K562 (cell line): ENCODE measurements at regions not wholly inside any gene's neighbourhood (a gene's known extent, or its start where the extent isn't known, plus 50 kb on each side); places are given as distances from the start of the nearest gene placed in this dataset.

Experiments used
- ATAC-seq: fragments of 200-7000 bp; cut with Tn5 transposase; 3 replicates; pipeline ENCODE4 v1.9.1; 2020; ENCODE audit warnings: moderate library complexity
- BruUV-seq: library from RNA; stranded (reverse); fragments of 400-500 nt; replicated peaks from 2 replicates; lab custom pipeline; 2021; lab: Mats Ljungman, UMichigan
- CTCF ChIA-PET: fragments of 300-600 bp; formaldehyde crosslinking; extraction: SDS; loops from one replicate; lab custom pipeline; 2021; ENCODE audit warnings: low intra/inter-chr PET ratio; lab: Yijun Ruan, JAX
- POLR2A ChIA-PET: fragments of 300-600, 350-650 bp; sonication (Branson Sonifier 250); formaldehyde crosslinking; extraction: SDS; loops from one replicate; lab custom pipeline; 2021; ENCODE audit warnings: antibody characterized with exemption, inconsistent platforms; lab: Yijun Ruan, JAX
- DNase-seq, 4 experiments: peaks; one replicate each; pipeline versions ENCODE4 v3.0.0 to v3.0.0-alpha.2; 2011 to 2018; ENCODE audit warnings: low spot score in 3 of 4, mixed read lengths in 3 of 4; ENCODE audit errors: extremely low read depth in 1 of 4
- FAIRE-seq: peaks from 2 replicates; lab custom pipeline; 2011; peaks lifted over from hg19 to GRCh38; lab: Jason Lieb, UNC
- H2AFZ ChIP-seq: 2 replicates; pipeline ENCODE4 v1.6.0; 2011; ENCODE audit warnings: low read depth, low read length, control low read depth, inconsistent platforms
- H3K27ac ChIP-seq: fragments of 200-600 bp; 3 replicates; pipeline ENCODE4 v1.8.0; 2011; ENCODE audit warnings: low read depth, mild to moderate bottlenecking, control low read depth, inconsistent platforms, low read length, moderate library complexity, mixed read lengths; ENCODE audit errors: extremely low read depth
- H3K27me3 ChIP-seq, 2 experiments: fragments of 300-600 bp in 1 of 2; 2 replicates in 1 of 2; 3 replicates in 1 of 2; pipeline versions ENCODE4 v1.6.0 to v1.8.0; 2011; ENCODE audit warnings: inconsistent platforms in 2 of 2, low read length in 2 of 2, mild to moderate bottlenecking in 1 of 2, mixed read lengths in 1 of 2, moderate library complexity in 1 of 2; ENCODE audit not compliant: control insufficient read depth in 2 of 2, insufficient read depth in 2 of 2
- H3K36me3 ChIP-seq: fragments of 300-600 bp; 3 replicates; pipeline ENCODE4 v1.8.0; 2011; ENCODE audit warnings: mild to moderate bottlenecking, low read length, inconsistent platforms; ENCODE audit not compliant: control insufficient read depth, insufficient read depth
- H3K4me1 ChIP-seq, 2 experiments: fragments of 200-600 bp in 1 of 2; replicated peaks in 1 of 2; 2 replicates in 1 of 2; 3 replicates in 1 of 2; pipeline versions ENCODE4 v1.5.1 to v1.8.0; 2011; ENCODE audit warnings: inconsistent platforms in 2 of 2, low read length in 2 of 2, mild to moderate bottlenecking in 1 of 2, mixed read lengths in 1 of 2, moderate library complexity in 1 of 2; ENCODE audit not compliant: control insufficient read depth in 2 of 2, insufficient read depth in 2 of 2
- H3K4me2 ChIP-seq: 2 replicates; pipeline ENCODE4 v1.6.1; 2011; ENCODE audit warnings: low read length, control low read depth, inconsistent platforms, mixed read lengths; ENCODE audit not compliant: insufficient read depth
- H3K4me3 ChIP-seq: fragments of 200-600 bp; sonication (generic), shearing (Covaris generic); 2 replicates; pipeline ENCODE4 v1.5.1; 2016; ENCODE audit warnings: control low read depth, inconsistent platforms
- H3K79me2 ChIP-seq: fragments of 200-600 bp; 3 replicates; pipeline ENCODE4 v1.8.0; 2011; ENCODE audit warnings: low read length, inconsistent platforms; ENCODE audit not compliant: control insufficient read depth, insufficient read depth
- H3K9ac ChIP-seq, 2 experiments: 2 replicates each; pipeline versions ENCODE4 v1.6.0 to v1.6.1; 2011; ENCODE audit warnings: low read depth in 2 of 2, low read length in 2 of 2, control low read depth in 1 of 2, inconsistent platforms in 1 of 2, mild to moderate bottlenecking in 1 of 2, mixed read lengths in 1 of 2; ENCODE audit not compliant: insufficient read depth in 1 of 2
- H3K9me1 ChIP-seq: one replicate; pipeline ENCODE4 v1.6.0; 2011; ENCODE audit warnings: inconsistent platforms, mild to moderate bottlenecking, low read length, moderate library complexity; ENCODE audit not compliant: control insufficient read depth, insufficient read depth
- H3K9me3 ChIP-seq: replicated peaks from 2 replicates; pipeline ENCODE4 v1.5.1; 2011; ENCODE audit warnings: low read depth, low read length, inconsistent platforms; ENCODE audit not compliant: control insufficient read depth, insufficient read depth
- H4K20me1 ChIP-seq: replicated peaks from 2 replicates; pipeline ENCODE4 v1.6.1; 2011; ENCODE audit warnings: low read length, inconsistent platforms, mixed read lengths; ENCODE audit not compliant: control insufficient read depth, insufficient read depth
- BDP1 ChIP-seq: IDR thresholded peaks from 3 replicates; pipeline ENCODE4 v1.6.1; 2011; ENCODE audit not compliant: insufficient read length, insufficient read depth
- BRF2 ChIP-seq: IDR thresholded peaks from 3 replicates; pipeline ENCODE4 v1.6.1; 2011; ENCODE audit warnings: borderline replicate concordance, mild to moderate bottlenecking; ENCODE audit not compliant: insufficient read length, insufficient read depth
- CEBPB ChIP-seq: fragments of 450-650 bp; IDR thresholded peaks from 2 replicates; pipeline ENCODE4 v1.6.1; 2016; ENCODE audit warnings: missing genetic modification characterization, missing compliant biosample characterization
- CREBBP ChIP-seq: IDR thresholded peaks from one replicate; pipeline ENCODE4 v1.6.1; 2012; ENCODE audit warnings: low read depth, mild to moderate bottlenecking, control low read depth, inconsistent platforms, low read length
- FOXP1 ChIP-seq: sonication (generic); formaldehyde crosslinking; IDR thresholded peaks from 2 replicates; pipeline ENCODE4 v1.8.0; 2022; ENCODE audit warnings: mild to moderate bottlenecking, missing genetic modification reagents
- HMG20A ChIP-seq: fragments of 450-650 bp; formaldehyde crosslinking; conservative IDR thresholded peaks from 2 replicates; pipeline ENCODE4 v1.4.0; 2020; ENCODE audit warnings: mild to moderate bottlenecking, mixed read lengths
- NFYB ChIP-seq: IDR thresholded peaks from 2 replicates; pipeline ENCODE4 v1.6.1; 2011; ENCODE audit warnings: mild to moderate bottlenecking, moderate library complexity; ENCODE audit not compliant: insufficient read length; ENCODE audit errors: extremely low read depth
- NONO ChIP-seq, 2 experiments: fragments of 200-400 bp in 1 of 2; fragments of 450-650 bp in 1 of 2; formaldehyde crosslinking in 1 of 2; IDR thresholded peaks; 2 replicates each; pipeline ENCODE4 v1.6.1; 2017; ENCODE audit warnings: low read depth in 2 of 2, mild to moderate bottlenecking in 2 of 2, moderate library complexity in 2 of 2, low read length in 1 of 2
- POLR3G ChIP-seq: IDR thresholded peaks from 2 replicates; pipeline ENCODE4 v1.6.1; 2011; ENCODE audit not compliant: insufficient read length, insufficient replicate concordance; ENCODE audit errors: extremely low read depth
- ZKSCAN1 ChIP-seq: fragments of 150-350 bp; IDR thresholded peaks from 2 replicates; pipeline ENCODE4 v1.6.1; 2016; ENCODE audit warnings: low read depth, low read length
- WGBS: fragments of 100-300 bp; shearing (Covaris generic); methylation state at CpG from one replicate; pipeline ENCODE4 v1.1.6; 2016; ENCODE audit warnings: low coverage, mixed read lengths; ENCODE audit not compliant: insufficient coverage; ENCODE audit errors: missing lambda C conversion rate; 5-methylcytosine and 5-hydroxymethylcytosine counted together
- in situ Hi-C: fragments of 300-500 bp; cut with MboI; formaldehyde crosslinking; loops from 4 replicates; pipeline ENCODE4 v1.15.0; 2018; ENCODE audit warnings: inconsistent platforms, mixed read lengths
- intact Hi-C: fragments of 100-400 bp; cut with micrococcal nuclease; formaldehyde crosslinking; loops from 2 replicates; pipeline ENCODE4 v1.14.2; 2022

GRCh38 chr15:37361621-37362020 is 261.3 kb upstream of the MEIS2 start:
- Histone ChIP-seq H3K4me1 (no peaks in the 10 kb centered on the region), H2AFZ (no peak overlapping the region), H4K20me1 (no peaks in the 10 kb centered on the region), H3K9ac (no peak overlapping the region), H3K27me3 (no peaks in the 10 kb centered on the region), H3K79me2 (no peaks in the 10 kb centered on the region), H3K9me3 (no peaks in the 10 kb centered on the region; the same call in none of the 2 replicates), H3K4me2 (no peak overlapping the region), H3K4me3 (no peak overlapping the region), H3K27ac (no peak overlapping the region), H3K36me3 (no peaks in the 10 kb centered on the region), H3K9me1 (no peaks in the 10 kb centered on the region)
- DNase-seq (no peak), FAIRE-seq (no peak), ATAC-seq (no peak)
- CTCF ChIA-PET, result no interaction called here
- POLR2A ChIA-PET, result no interaction called here
- in situ Hi-C loops, result no loop called here
- TF ChIP-seq BDP1, result no peak
- TF ChIP-seq NONO (IDR thresholded peaks at IDR 0.05; ENCODE audit: low read depth in 2 of 2, low read length in 1 of 2), result no peak
- TF ChIP-seq FOXP1 (CRISPR knock-in tag), result no peak
- no peak for TF ChIP-seq POLR3G
- TF ChIP-seq BRF2, result no peak
- no peak for TF ChIP-seq ZKSCAN1
- no peak for TF ChIP-seq CREBBP
- no peak for TF ChIP-seq HMG20A (CRISPR knock-in tag)
- TF ChIP-seq NFYB, result no peak
- TF ChIP-seq CEBPB, result no peak
- WGBS, result 0% methylated on average over 4 of the region's 4 CpGs
- intact Hi-C loops, result no loop called here
- BruUV-seq, result no TSS peak
